ENCODE measurements at regions not wholly inside any gene's neighbourhood (a gene's known extent, or its start where the extent isn't known, plus 50 kb on each side); places are given as distances from the start of the nearest gene placed in this dataset.

DNA sequence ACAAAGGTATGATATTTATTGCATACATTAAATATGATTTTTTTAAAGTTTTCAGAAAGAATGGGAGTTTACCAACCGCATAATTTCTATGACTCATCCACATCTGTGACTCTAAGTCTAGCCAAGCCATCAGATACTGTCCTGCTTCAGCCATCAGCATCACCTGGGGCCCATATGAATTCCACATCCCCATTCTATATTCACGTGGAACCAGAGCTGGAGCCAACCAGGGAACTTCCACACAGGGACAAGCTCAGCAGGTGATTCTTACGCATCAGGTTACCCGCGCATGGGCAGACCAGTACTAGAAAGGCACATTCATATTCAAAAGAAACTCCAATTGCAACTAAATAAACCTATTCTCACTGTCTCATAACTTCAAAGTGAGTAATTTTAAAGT, 817.7 kb upstream of the IGFBP3 start:
- no peak for TF ChIP-seq CTCF (IDR thresholded peaks at IDR 0.05)
- no peak for TF ChIP-seq POLR2A (IDR thresholded peaks at IDR 0.05)
